ENCODE measurements at regions not wholly inside any gene's neighbourhood (a gene's known extent, or its start where the extent isn't known, plus 50 kb on each side); places are given as distances from the start of the nearest gene placed in this dataset.

DNA sequence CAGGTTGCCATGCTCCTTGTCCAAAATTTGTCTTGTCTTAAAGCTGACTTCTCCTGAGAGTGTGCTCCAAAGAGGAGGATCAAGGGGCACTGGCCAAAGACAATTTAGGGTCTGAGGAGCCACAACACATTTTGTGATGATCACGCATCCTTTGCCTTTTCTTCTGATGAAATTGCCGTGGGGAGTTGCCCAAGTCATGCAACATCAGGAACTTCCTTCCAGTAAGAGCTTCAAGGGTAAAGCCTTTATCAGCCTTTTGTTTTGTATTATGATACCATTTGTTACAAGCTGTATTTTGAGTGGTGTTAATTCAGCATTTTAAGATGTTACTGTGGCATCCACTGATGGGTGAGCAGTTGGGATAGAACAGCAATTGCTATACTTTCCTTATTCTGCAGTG, 131.2 kb upstream of the MKI67 start:
- TF ChIP-seq, protein P1, sequence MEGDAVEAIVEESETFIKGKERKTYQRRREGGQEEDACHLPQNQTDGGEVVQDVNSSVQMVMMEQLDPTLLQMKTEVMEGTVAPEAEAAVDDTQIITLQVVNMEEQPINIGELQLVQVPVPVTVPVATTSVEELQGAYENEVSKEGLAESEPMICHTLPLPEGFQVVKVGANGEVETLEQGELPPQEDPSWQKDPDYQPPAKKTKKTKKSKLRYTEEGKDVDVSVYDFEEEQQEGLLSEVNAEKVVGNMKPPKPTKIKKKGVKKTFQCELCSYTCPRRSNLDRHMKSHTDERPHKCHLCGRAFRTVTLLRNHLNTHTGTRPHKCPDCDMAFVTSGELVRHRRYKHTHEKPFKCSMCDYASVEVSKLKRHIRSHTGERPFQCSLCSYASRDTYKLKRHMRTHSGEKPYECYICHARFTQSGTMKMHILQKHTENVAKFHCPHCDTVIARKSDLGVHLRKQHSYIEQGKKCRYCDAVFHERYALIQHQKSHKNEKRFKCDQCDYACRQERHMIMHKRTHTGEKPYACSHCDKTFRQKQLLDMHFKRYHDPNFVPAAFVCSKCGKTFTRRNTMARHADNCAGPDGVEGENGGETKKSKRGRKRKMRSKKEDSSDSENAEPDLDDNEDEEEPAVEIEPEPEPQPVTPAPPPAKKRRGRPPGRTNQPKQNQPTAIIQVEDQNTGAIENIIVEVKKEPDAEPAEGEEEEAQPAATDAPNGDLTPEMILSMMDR (IDR thresholded peaks at IDR 0.05; ENCODE audit: borderline replicate concordance, extremely low read depth, low read length, poor library complexity, severe bottlenecking): no peak
- no peak for TF ChIP-seq EZH2 (IDR thresholded peaks at IDR 0.05; ENCODE audit: borderline replicate concordance, low read depth, low read length, severe bottlenecking)
